Neural cell (in vitro differentiated cells): ENCODE measurements at regions not wholly inside any gene's neighbourhood (a gene's known extent, or its start where the extent isn't known, plus 50 kb on each side); places are given as distances from the start of the nearest gene placed in this dataset.

Experiments
- H2AFZ ChIP-seq: fragments of 200-600, 300-800 bp; sonication (generic), shearing (Covaris generic); 2 replicates; pipeline ENCODE4 v1.6.0; 2014; ENCODE audit warnings: low read depth, mild to moderate bottlenecking, antibody characterized with exemption, low read length, moderate library complexity
- H3F3A ChIP-seq: fragments of 200-600 bp; shearing (Covaris generic); 2 replicates; pipeline ENCODE4 v1.6.1; 2016; ENCODE audit warnings: mild to moderate bottlenecking, moderate library complexity, mixed read lengths, antibody characterized with exemption, low read length; ENCODE audit not compliant: insufficient read depth, poor library complexity, severe bottlenecking
- H3K27ac ChIP-seq: fragments of 200-600, 300-800 bp; sonication (generic), shearing (Covaris generic); 2 replicates; pipeline ENCODE4 v1.5.1; 2014; ENCODE audit warnings: mild to moderate bottlenecking, low read length, moderate library complexity
- H3K27me3 ChIP-seq: fragments of 300-800, 200-600 bp; sonication (generic), shearing (Covaris generic); 2 replicates; pipeline ENCODE4 v1.6.0; 2014; ENCODE audit warnings: mild to moderate bottlenecking, low read depth, low read length, moderate library complexity; ENCODE audit not compliant: insufficient read depth
- H3K36me3 ChIP-seq: fragments of 300-800, 200-600 bp; sonication (generic), shearing (Covaris generic); 2 replicates; pipeline ENCODE4 v1.5.1; 2014; ENCODE audit warnings: mild to moderate bottlenecking, antibody characterized with exemption, low read length, moderate library complexity; ENCODE audit not compliant: insufficient read depth
- H3K4me2 ChIP-seq: fragments of 300-800, 200-600 bp; sonication (generic), shearing (Covaris generic); 2 replicates; pipeline ENCODE4 v1.6.0; 2014; ENCODE audit warnings: mild to moderate bottlenecking, low read length
- H3K4me3 ChIP-seq: fragments of 300-800, 200-600 bp; sonication (generic), shearing (Covaris generic); 2 replicates; pipeline ENCODE4 v1.5.1; 2014; ENCODE audit warnings: mild to moderate bottlenecking, low read length, moderate library complexity
- H3K79me2 ChIP-seq: fragments of 200-600 bp; shearing (Covaris generic); replicated peaks from 2 replicates; pipeline ENCODE4 v1.6.0; 2014; ENCODE audit warnings: mild to moderate bottlenecking, low read length, moderate library complexity; ENCODE audit not compliant: insufficient read depth
- H3K9ac ChIP-seq: fragments of 300-800, 200-600 bp; sonication (generic), shearing (Covaris generic); 2 replicates; pipeline ENCODE4 v1.6.1; 2016; ENCODE audit warnings: mild to moderate bottlenecking, low read length, mixed read lengths
- H3K9me2 ChIP-seq: fragments of 200-600 bp; shearing (Covaris generic); 2 replicates; pipeline ENCODE4 v1.6.1; 2016; ENCODE audit warnings: mild to moderate bottlenecking, low read length, mixed read lengths; ENCODE audit not compliant: insufficient read depth
- H3K9me3 ChIP-seq: fragments of 200-600, 300-800 bp; sonication (generic), shearing (Covaris generic); 2 replicates; pipeline ENCODE4 v1.6.1; 2016; ENCODE audit warnings: mild to moderate bottlenecking, mixed run types, low read length, moderate library complexity, mixed read lengths
- H4K20me1 ChIP-seq: fragments of 200-600 bp; shearing (Covaris generic); 2 replicates; pipeline ENCODE4 v1.6.1; 2016; ENCODE audit warnings: mild to moderate bottlenecking, mixed run types; ENCODE audit not compliant: insufficient read depth
- CTCF ChIP-seq: fragments of 450-650 bp; IDR thresholded peaks from 2 replicates; pipeline ENCODE4 v1.5.1; 2014; ENCODE audit warnings: antibody characterized with exemption, mild to moderate bottlenecking, moderate library complexity; ENCODE audit not compliant: poor library complexity, severe bottlenecking
- EP300 ChIP-seq: fragments of 450-650 bp; conservative IDR thresholded peaks from 2 replicates; pipeline ENCODE4 v1.6.1; 2014; ENCODE audit warnings: antibody characterized with exemption, mild to moderate bottlenecking, moderate library complexity; ENCODE audit not compliant: poor library complexity, severe bottlenecking
- EZH2 ChIP-seq: fragments of 200-600, 300-800 bp; shearing (Covaris generic), sonication (generic); IDR thresholded peaks from 2 replicates; pipeline ENCODE4 v1.6.1; 2014; ENCODE audit warnings: antibody characterized with exemption, low read length, borderline replicate concordance, mild to moderate bottlenecking; ENCODE audit not compliant: insufficient read depth, poor library complexity, severe bottlenecking
- MXI1 ChIP-seq: fragments of 450-650 bp; conservative IDR thresholded peaks from 2 replicates; pipeline ENCODE4 v1.6.1; 2014; ENCODE audit warnings: antibody characterized with exemption, mild to moderate bottlenecking; ENCODE audit not compliant: poor library complexity, severe bottlenecking
- POLR2AphosphoS5 ChIP-seq: IDR thresholded peaks from 2 replicates; pipeline ENCODE4 v1.6.1; 2012
- RAD21 ChIP-seq: fragments of 450-650 bp; conservative IDR thresholded peaks from 2 replicates; pipeline ENCODE4 v1.6.1; 2014; ENCODE audit warnings: antibody characterized with exemption, mild to moderate bottlenecking, moderate library complexity
- REST ChIP-seq: IDR thresholded peaks from 2 replicates; pipeline ENCODE4 v1.6.1; 2012; ENCODE audit warnings: borderline replicate concordance
- SMC3 ChIP-seq: fragments of 450-650 bp; conservative IDR thresholded peaks from 2 replicates; pipeline ENCODE4 v1.6.1; 2014; ENCODE audit warnings: antibody characterized with exemption, mild to moderate bottlenecking, moderate library complexity; ENCODE audit not compliant: poor library complexity
- TAF1 ChIP-seq: IDR thresholded peaks from 2 replicates; pipeline ENCODE4 v1.6.1; 2012; ENCODE audit warnings: low read depth

GRCh38 chr20:7087803-7088202 is 320.3 kb downstream of the BMP2 start:
- H3K79me2 ChIP-seq = no peaks in the 10 kb centered on the region
- no peak overlapping the region for H3K27ac ChIP-seq
- no peaks in the 10 kb centered on the region for H3K36me3 ChIP-seq
- H3K9me2 ChIP-seq = no peaks in the 10 kb centered on the region
- H3K9ac ChIP-seq = no peak overlapping the region
- H3K4me3 ChIP-seq = no peak overlapping the region
- no peaks in the 10 kb centered on the region for H3F3A ChIP-seq
- H4K20me1 ChIP-seq = no peaks in the 10 kb centered on the region
- H3K9me3 ChIP-seq = no peaks in the 10 kb centered on the region
- no peak overlapping the region for H2AFZ ChIP-seq
- no peak for TF ChIP-seq MXI1
- TF ChIP-seq POLR2AphosphoS5 = no peak
- TF ChIP-seq TAF1 = no peak
- no peak for TF ChIP-seq EZH2
- H3K4me2 ChIP-seq = no peak overlapping the region
- H3K27me3 ChIP-seq = no peaks in the 10 kb centered on the region

- Histone ChIP-seq H3K9me2 (no peaks in the 10 kb centered on the region), H3K9ac (no peak overlapping the region), H3K79me2 (no peaks in the 10 kb centered on the region), H4K20me1 (no peaks in the 10 kb centered on the region), H3K4me3 (no peak overlapping the region), H2AFZ (no peak overlapping the region), H3K9me3 (no peaks in the 10 kb centered on the region), H3K27me3 (no peaks in the 10 kb centered on the region), H3F3A (no peaks in the 10 kb centered on the region), H3K36me3 (no peaks in the 10 kb centered on the region), H3K27ac (no peak overlapping the region), H3K4me2 (no peak overlapping the region)
- TF ChIP-seq MXI1 = no peak
- TF ChIP-seq TAF1 = no peak
- TF ChIP-seq RAD21 = no peak
- TF ChIP-seq SMC3 = no peak
- TF ChIP-seq POLR2AphosphoS5 = no peak
- TF ChIP-seq EP300 = no peak
- TF ChIP-seq CTCF = no peak
- no peak for TF ChIP-seq EZH2
- TF ChIP-seq REST = no peak
These were observed 322.5 kb downstream of the BMP2 start for GRCh38 chr20:7090001-7090400.

GRCh38 chr20:7090811-7091210 is 323.3 kb downstream of the BMP2 start:
- Histone ChIP-seq H3K27ac (no peak overlapping the region), H3K79me2 (no peaks in the 10 kb centered on the region), H3F3A (no peaks in the 10 kb centered on the region), H4K20me1 (no peaks in the 10 kb centered on the region), H3K4me2 (no peak overlapping the region), H2AFZ (no peak overlapping the region), H3K9ac (no peak overlapping the region), H3K36me3 (no peaks in the 10 kb centered on the region), H3K4me3 (no peak overlapping the region), H3K27me3 (no peaks in the 10 kb centered on the region), H3K9me2 (no peaks in the 10 kb centered on the region), H3K9me3 (no peaks in the 10 kb centered on the region)
- TF ChIP-seq CTCF = no peak
- no peak for TF ChIP-seq EZH2
- TF ChIP-seq EP300 = no peak
